ENCODE measurements at regions not wholly inside any gene's neighbourhood (a gene's known extent, or its start where the extent isn't known, plus 50 kb on each side); places are given as distances from the start of the nearest gene placed in this dataset.

DNA sequence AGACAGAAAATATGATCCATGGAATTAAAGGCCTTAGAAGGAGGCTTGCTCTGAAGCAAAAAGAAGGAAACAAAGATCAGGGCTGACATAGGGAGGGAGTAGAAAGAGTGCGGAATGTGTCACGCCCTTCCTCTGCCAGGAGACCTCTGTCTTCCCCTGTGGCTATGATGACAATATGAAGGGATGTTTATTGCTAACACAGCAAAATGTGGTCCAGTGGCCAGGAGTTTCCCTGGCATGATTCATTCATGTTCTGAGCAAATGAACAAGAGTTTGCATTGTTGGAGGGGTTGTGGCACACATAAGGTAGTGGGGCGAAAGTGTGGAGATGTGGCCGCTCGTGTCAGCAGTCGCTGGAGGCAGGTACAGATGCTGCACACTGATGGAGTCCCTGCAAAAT, 169.4 kb downstream of the SHQ1 start:
- TF ChIP-seq, protein P1, sequence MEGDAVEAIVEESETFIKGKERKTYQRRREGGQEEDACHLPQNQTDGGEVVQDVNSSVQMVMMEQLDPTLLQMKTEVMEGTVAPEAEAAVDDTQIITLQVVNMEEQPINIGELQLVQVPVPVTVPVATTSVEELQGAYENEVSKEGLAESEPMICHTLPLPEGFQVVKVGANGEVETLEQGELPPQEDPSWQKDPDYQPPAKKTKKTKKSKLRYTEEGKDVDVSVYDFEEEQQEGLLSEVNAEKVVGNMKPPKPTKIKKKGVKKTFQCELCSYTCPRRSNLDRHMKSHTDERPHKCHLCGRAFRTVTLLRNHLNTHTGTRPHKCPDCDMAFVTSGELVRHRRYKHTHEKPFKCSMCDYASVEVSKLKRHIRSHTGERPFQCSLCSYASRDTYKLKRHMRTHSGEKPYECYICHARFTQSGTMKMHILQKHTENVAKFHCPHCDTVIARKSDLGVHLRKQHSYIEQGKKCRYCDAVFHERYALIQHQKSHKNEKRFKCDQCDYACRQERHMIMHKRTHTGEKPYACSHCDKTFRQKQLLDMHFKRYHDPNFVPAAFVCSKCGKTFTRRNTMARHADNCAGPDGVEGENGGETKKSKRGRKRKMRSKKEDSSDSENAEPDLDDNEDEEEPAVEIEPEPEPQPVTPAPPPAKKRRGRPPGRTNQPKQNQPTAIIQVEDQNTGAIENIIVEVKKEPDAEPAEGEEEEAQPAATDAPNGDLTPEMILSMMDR (IDR thresholded peaks at IDR 0.05), result no peak
- no peak for TF ChIP-seq POLR2A (IDR thresholded peaks at IDR 0.05)

Measured in right lobe of liver (tissue), 4 donors.